Fibroblast of the aortic adventitia (primary cell): ENCODE measurements at regions not wholly inside any gene's neighbourhood (a gene's known extent, or its start where the extent isn't known, plus 50 kb on each side); places are given as distances from the start of the nearest gene placed in this dataset.
A peak's percentile ranks its signal among the peaks of the same experiment; 100 is the strongest.

Source experiments
- DNase-seq: peaks from one replicate; pipeline ENCODE4 v3.0.0-alpha.2; 2010; ENCODE audit warnings: low read depth
- H3K4me3 ChIP-seq: 2 replicates; pipeline ENCODE4 v1.5.1; 2011; ENCODE audit warnings: low read depth, mild to moderate bottlenecking, control low read depth, low read length, moderate library complexity
- CTCF ChIP-seq: IDR thresholded peaks from 2 replicates; pipeline ENCODE4 v1.5.1; 2011; ENCODE audit warnings: mild to moderate bottlenecking, low read length, control low read depth, inconsistent platforms; ENCODE audit not compliant: insufficient read depth

- no peak for TF ChIP-seq CTCF
- no peak for DNase-seq
- H3K4me3 ChIP-seq = no peak overlapping the region
These were observed 189.3 kb upstream of the FN1 start for GRCh38 chr2:215625207-215625606.

DNA sequence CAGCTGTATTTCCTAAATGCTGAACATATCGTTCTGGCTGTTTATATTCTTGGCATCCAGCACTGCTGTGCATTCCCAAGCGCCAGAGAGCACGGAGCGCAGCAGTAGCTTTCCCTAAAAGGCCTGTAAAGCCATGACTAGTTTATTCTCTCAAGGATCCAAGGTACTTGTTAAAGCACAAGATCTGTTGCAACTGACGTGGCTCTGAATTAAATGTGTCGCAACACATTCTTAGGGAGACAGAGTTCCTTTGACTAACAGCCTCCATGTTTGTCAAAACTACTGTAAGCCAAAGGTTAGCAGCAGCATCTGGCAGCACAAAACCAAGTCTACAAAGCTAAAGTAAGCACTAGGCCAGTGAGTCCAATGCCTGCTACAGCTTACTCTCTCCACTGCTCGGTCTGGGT lies 188.6 kb upstream of the FN1 start:
- no peak overlapping the region for H3K4me3 ChIP-seq
- peak; percentile 97 for DNase-seq
- TF ChIP-seq CTCF = no peak

DNA sequence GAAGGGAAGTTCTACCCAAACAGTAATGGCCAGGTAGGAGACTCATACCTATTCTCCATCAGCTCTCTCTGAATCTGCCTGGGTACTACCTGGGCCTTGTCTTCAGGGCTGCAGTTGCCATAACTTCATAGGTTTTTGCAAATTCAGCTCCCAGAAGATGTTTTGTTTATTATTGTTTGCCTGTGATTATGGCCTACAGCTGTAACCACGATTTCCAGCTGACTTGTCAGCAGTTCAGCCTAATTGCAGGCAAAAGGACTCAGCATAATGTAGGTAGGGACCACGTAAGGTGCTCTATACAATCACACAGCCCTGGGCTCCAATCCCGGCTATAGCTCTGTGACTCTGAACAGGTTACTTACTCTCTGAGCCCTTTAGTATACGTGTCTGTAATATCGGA lies 187.0 kb upstream of the FN1 start:
- TF ChIP-seq CTCF = no peak
- H3K4me3 ChIP-seq = no peak overlapping the region
- DNase-seq = no peak

DNA sequence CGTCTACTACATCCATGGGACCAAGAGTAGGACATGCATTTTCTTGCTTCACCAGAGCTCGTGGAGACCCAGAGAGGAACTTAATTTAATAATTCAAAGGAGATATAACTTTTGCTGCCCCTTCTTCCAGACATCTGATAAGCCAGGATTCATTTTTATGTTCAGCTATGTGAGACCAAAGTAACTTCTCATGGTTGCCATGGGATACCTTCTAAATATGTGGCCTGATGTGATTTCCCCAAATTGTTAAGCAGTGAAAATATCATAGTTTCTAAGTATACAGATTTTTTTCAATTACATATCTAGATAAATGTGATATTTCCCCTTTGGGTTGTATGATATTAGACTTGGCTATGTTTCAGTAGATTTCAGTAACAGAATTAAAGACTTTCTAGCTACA lies 185.5 kb upstream of the FN1 start:
- DNase-seq = peak; percentile 52
- TF ChIP-seq CTCF = no peak
- H3K4me3 ChIP-seq = no peak overlapping the region

- no peak for DNase-seq
- no peak overlapping the region for H3K4me3 ChIP-seq
- TF ChIP-seq CTCF = no peak
These were observed 184.7 kb upstream of the FN1 start for GRCh38 chr2:215620528-215620927.

DNA sequence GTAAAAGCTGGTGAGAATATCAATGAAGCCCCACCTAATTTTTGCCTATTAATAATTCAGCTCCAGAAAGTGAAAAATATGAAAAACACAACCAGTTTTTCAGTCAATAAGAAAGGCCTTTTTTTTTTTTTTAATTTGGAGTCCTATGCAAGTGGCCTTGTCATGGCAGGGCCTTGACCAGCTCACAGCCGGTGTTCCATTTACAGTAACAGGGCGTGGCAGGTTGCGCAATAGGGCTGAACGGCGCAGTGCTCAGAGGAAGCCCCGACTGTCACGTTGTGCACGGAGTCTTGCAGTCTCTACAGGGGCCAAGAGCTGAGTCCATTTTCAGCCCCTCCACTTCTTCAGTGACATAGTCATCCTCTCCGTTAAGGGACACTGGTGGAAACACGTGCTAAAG lies 184.1 kb upstream of the FN1 start:
- no peak overlapping the region for H3K4me3 ChIP-seq
- DNase-seq = no peak
- TF ChIP-seq CTCF = no peak
